T47D (cell line): ENCODE measurements at regions not wholly inside any gene's neighbourhood (a gene's known extent, or its start where the extent isn't known, plus 50 kb on each side); places are given as distances from the start of the nearest gene placed in this dataset.

Experiments
- DNase-seq, 2 experiments: peaks; one replicate each; pipeline versions ENCODE4 v3.0.0 to v3.0.0-alpha.2; 2011 to 2012; ENCODE audit warnings: low read depth in 1 of 2, low spot score in 1 of 2
- JUND ChIP-seq: IDR thresholded peaks from 2 replicates; pipeline ENCODE4 v1.6.1; 2012; ENCODE audit warnings: low read depth
- in situ Hi-C: cut with HindIII; loops from 2 replicates; pipeline ENCODE4 v1.10.0; 2016; ENCODE audit warnings: low sequenced_read_pairs, low pct_unique_long_range_greater_than_20kb

GRCh38 chr14:26190646-26191045 lies 407.2 kb downstream of the NOVA1 start:
- DNase-seq, result no peak
- no peak for TF ChIP-seq JUND
- in situ Hi-C loops, result no loop called here

GRCh38 chr14:26187996-26188620 lies 409.7 kb downstream of the NOVA1 start:
- no peak for DNase-seq
- no peak for TF ChIP-seq JUND
- in situ Hi-C loops, result no loop called here

- TF ChIP-seq JUND, result no peak
- no peak for DNase-seq
- in situ Hi-C loops, result no loop called here
Observed at GRCh38 chr14:26180221-26180620, 417.6 kb downstream of the NOVA1 start.

- DNase-seq, result no peak
- in situ Hi-C loops, result no loop called here
- no peak for TF ChIP-seq JUND
Observed at GRCh38 chr14:26175658-26176057, 422.2 kb downstream of the NOVA1 start.

GRCh38 chr14:26174395-26174794 lies 423.4 kb downstream of the NOVA1 start:
- no peak for TF ChIP-seq JUND
- no peak for DNase-seq
- in situ Hi-C loops, result no loop called here

GRCh38 chr14:26173581-26174110 lies 424.2 kb downstream of the NOVA1 start:
- no peak for TF ChIP-seq JUND
- in situ Hi-C loops, result no loop called here
- no peak for DNase-seq

GRCh38 chr14:26172396-26172795 lies 425.4 kb downstream of the NOVA1 start:
- DNase-seq, result no peak
- in situ Hi-C loops, result no loop called here
- TF ChIP-seq JUND, result no peak

- no peak for TF ChIP-seq JUND
- no peak for DNase-seq
- in situ Hi-C loops, result no loop called here
Observed at GRCh38 chr14:26170885-26171284, 426.9 kb downstream of the NOVA1 start.

GRCh38 chr14:26163761-26164160 lies 434.1 kb downstream of the NOVA1 start:
- TF ChIP-seq JUND, result no peak
- peak in 1 of 2 experiments; percentile 78 for DNase-seq
- in situ Hi-C loops, result no loop called here

- no peak for DNase-seq
- no peak for TF ChIP-seq JUND
- in situ Hi-C loops, result no loop called here
Observed at GRCh38 chr14:26157517-26157916, 440.3 kb downstream of the NOVA1 start.

- DNase-seq, result peak; percentile 26 to 46
- in situ Hi-C loops, result no loop called here
- no peak for TF ChIP-seq JUND
Observed at GRCh38 chr14:26143057-26143456, 454.8 kb downstream of the NOVA1 start.

GRCh38 chr14:26138764-26139445 lies 458.9 kb downstream of the NOVA1 start:
- TF ChIP-seq JUND, result no peak
- DNase-seq, result no peak
- in situ Hi-C loops, result no loop called here

GRCh38 chr14:26137161-26137560 lies 460.7 kb downstream of the NOVA1 start:
- in situ Hi-C loops, result no loop called here
- DNase-seq, result no peak
- TF ChIP-seq JUND, result no peak
